IMR-90 (cell line): ENCODE measurements at regions not wholly inside any gene's neighbourhood (a gene's known extent, or its start where the extent isn't known, plus 50 kb on each side); places are given as distances from the start of the nearest gene placed in this dataset.

Experiments used
- BHLHE40 ChIP-seq: fragments of 150-350 bp; IDR thresholded peaks from 2 replicates; pipeline ENCODE4 v1.6.1; 2016; ENCODE audit warnings: mild to moderate bottlenecking, low read depth, low read length
- CEBPB ChIP-seq: IDR thresholded peaks from 2 replicates; pipeline ENCODE4 v1.6.1; 2012; ENCODE audit warnings: low read depth, low read length, improper control_type of control experiment
- MAFK ChIP-seq: IDR thresholded peaks from 2 replicates; pipeline ENCODE4 v1.6.1; 2012; ENCODE audit warnings: low read depth, low read length, improper control_type of control experiment
- MAZ ChIP-seq: IDR thresholded peaks from 2 replicates; pipeline ENCODE4 v1.6.1; 2012; ENCODE audit warnings: low read depth, mild to moderate bottlenecking, low read length, improper control_type of control experiment, moderate library complexity, borderline replicate concordance
- MXI1 ChIP-seq: IDR thresholded peaks from 2 replicates; pipeline ENCODE4 v1.6.1; 2012; ENCODE audit warnings: low read depth, mild to moderate bottlenecking, low read length, moderate library complexity, borderline replicate concordance
- NFE2L2 ChIP-seq: fragments of 150-350 bp; IDR thresholded peaks from 2 replicates; pipeline ENCODE4 v1.6.1; 2016; ENCODE audit warnings: low read depth, mild to moderate bottlenecking, low read length
- POLR2A ChIP-seq: IDR thresholded peaks from 2 replicates; pipeline ENCODE4 v1.6.1; 2012; ENCODE audit warnings: mild to moderate bottlenecking, low read depth, low read length
- RAD21 ChIP-seq: IDR thresholded peaks from 2 replicates; pipeline ENCODE4 v1.6.1; 2012; ENCODE audit warnings: low read length, improper control_type of control experiment
- SMC3 ChIP-seq: fragments of 150-350 bp; IDR thresholded peaks from 2 replicates; pipeline ENCODE4 v1.6.1; 2016; ENCODE audit warnings: low read depth, mild to moderate bottlenecking, antibody characterized with exemption, low read length, moderate library complexity
- TF ChIP-seq, protein P1 (sequence below): conservative IDR thresholded peaks from 2 replicates; pipeline ENCODE4 v1.5.1; 2012; ENCODE audit warnings: mild to moderate bottlenecking, low read depth, low read length, improper control_type of control experiment
- TF ChIP-seq, protein P2 (sequence below): fragments of 150-350 bp; IDR thresholded peaks from 2 replicates; pipeline ENCODE4 v1.6.1; 2016; ENCODE audit warnings: low read depth, mild to moderate bottlenecking, low read length, moderate library complexity, borderline replicate concordance

DNA sequence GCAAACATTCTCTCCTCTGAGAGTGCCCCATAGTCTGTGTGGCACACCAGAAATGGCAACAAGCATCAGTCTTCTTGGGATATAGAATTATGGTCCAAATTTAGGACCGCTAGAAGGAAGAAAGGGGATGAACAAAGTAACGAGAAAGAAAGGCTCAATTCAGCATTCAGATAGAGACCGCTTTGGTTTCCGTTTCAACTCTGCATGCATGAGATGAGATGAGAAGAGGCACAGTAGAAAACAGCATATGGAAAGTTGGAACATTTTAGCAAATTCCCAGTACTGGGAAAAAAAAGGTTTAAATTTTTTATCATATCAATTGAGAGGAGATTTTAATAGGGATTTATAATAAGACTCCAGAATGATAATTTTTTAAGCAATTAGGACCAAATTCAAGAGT lies 595.5 kb upstream of the CHRM3 start:
- TF ChIP-seq, protein P1, sequence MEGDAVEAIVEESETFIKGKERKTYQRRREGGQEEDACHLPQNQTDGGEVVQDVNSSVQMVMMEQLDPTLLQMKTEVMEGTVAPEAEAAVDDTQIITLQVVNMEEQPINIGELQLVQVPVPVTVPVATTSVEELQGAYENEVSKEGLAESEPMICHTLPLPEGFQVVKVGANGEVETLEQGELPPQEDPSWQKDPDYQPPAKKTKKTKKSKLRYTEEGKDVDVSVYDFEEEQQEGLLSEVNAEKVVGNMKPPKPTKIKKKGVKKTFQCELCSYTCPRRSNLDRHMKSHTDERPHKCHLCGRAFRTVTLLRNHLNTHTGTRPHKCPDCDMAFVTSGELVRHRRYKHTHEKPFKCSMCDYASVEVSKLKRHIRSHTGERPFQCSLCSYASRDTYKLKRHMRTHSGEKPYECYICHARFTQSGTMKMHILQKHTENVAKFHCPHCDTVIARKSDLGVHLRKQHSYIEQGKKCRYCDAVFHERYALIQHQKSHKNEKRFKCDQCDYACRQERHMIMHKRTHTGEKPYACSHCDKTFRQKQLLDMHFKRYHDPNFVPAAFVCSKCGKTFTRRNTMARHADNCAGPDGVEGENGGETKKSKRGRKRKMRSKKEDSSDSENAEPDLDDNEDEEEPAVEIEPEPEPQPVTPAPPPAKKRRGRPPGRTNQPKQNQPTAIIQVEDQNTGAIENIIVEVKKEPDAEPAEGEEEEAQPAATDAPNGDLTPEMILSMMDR = no peak
- no peak for TF ChIP-seq CEBPB
- no peak for TF ChIP-seq POLR2A
- TF ChIP-seq SMC3 = no peak
- TF ChIP-seq MAFK = no peak
- TF ChIP-seq MXI1 = no peak
- no peak for TF ChIP-seq NFE2L2
- TF ChIP-seq RAD21 = no peak
- no peak for TF ChIP-seq BHLHE40
- TF ChIP-seq, protein P2, sequence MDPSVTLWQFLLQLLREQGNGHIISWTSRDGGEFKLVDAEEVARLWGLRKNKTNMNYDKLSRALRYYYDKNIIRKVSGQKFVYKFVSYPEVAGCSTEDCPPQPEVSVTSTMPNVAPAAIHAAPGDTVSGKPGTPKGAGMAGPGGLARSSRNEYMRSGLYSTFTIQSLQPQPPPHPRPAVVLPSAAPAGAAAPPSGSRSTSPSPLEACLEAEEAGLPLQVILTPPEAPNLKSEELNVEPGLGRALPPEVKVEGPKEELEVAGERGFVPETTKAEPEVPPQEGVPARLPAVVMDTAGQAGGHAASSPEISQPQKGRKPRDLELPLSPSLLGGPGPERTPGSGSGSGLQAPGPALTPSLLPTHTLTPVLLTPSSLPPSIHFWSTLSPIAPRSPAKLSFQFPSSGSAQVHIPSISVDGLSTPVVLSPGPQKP = no peak
- no peak for TF ChIP-seq MAZ
